HL-60 (cell line): ENCODE measurements at regions not wholly inside any gene's neighbourhood (a gene's known extent, or its start where the extent isn't known, plus 50 kb on each side); places are given as distances from the start of the nearest gene placed in this dataset.

Experiments used
- DNase-seq, 2 experiments: peaks; one replicate each; pipeline ENCODE4 v3.0.0-alpha.2; 2010 to 2020; ENCODE audit warnings: low read depth in 1 of 2, low spot score in 1 of 2
- H3K27ac ChIP-seq: fragments of 250-450 bp; sonication (Bioruptor Pico); replicated peaks from 2 replicates; pipeline ENCODE4 v1.5.1; 2020; ENCODE audit warnings: mild to moderate bottlenecking, moderate library complexity
- H3K27me3 ChIP-seq: fragments of 250-450 bp; sonication (Bioruptor Pico); 2 replicates; pipeline ENCODE4 v1.5.1; 2021; ENCODE audit warnings: mild to moderate bottlenecking, moderate library complexity; ENCODE audit not compliant: insufficient read depth, poor library complexity, severe bottlenecking
- H3K4me3 ChIP-seq: replicated peaks from 2 replicates; pipeline ENCODE4 v1.5.1; 2011; ENCODE audit warnings: mild to moderate bottlenecking, control low read depth, low read length; ENCODE audit not compliant: insufficient read depth
- GABPA ChIP-seq: IDR thresholded peaks from 2 replicates; pipeline ENCODE4 v1.6.1; 2012; ENCODE audit warnings: low read depth
- POLR2AphosphoS5 ChIP-seq: IDR thresholded peaks from 2 replicates; pipeline ENCODE4 v1.6.1; 2012; ENCODE audit warnings: low read depth
- SPI1 ChIP-seq: IDR thresholded peaks from 2 replicates; pipeline ENCODE4 v1.6.1; 2012; ENCODE audit warnings: low read depth, mild to moderate bottlenecking, borderline replicate concordance
- TF ChIP-seq, protein P1 (sequence below): IDR thresholded peaks from one replicate; pipeline ENCODE4 v1.5.1; 2011; ENCODE audit warnings: low read length, control low read depth, inconsistent platforms; ENCODE audit not compliant: insufficient read depth
- TF ChIP-seq, protein P2 (sequence below): IDR thresholded peaks from 2 replicates; pipeline ENCODE4 v1.6.1; 2012; ENCODE audit warnings: low read depth; ENCODE audit not compliant: insufficient replicate concordance

DNA sequence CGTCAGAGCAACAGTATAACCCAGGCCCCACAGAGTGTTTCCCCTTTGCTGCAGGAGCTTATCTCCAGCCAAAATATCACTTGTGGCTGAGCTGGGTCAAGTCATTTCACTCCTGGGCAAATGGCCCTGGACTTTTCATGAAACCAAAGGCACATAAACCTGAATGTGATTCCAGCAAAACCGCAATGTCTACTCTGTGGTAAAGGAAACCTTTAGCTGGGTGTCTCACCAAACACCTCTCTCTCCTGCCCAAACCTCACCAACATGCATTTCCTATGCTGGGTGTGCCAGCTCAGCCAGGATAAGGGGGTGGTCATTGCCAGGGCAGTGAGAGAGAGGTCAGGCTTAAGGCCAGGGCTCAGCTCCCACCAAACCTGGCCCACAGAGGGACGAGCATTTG lies 67.4 kb downstream of the GTPBP8 start:
- H3K27ac ChIP-seq: no peak overlapping the region
- no peak for TF ChIP-seq SPI1
- TF ChIP-seq, protein P1, sequence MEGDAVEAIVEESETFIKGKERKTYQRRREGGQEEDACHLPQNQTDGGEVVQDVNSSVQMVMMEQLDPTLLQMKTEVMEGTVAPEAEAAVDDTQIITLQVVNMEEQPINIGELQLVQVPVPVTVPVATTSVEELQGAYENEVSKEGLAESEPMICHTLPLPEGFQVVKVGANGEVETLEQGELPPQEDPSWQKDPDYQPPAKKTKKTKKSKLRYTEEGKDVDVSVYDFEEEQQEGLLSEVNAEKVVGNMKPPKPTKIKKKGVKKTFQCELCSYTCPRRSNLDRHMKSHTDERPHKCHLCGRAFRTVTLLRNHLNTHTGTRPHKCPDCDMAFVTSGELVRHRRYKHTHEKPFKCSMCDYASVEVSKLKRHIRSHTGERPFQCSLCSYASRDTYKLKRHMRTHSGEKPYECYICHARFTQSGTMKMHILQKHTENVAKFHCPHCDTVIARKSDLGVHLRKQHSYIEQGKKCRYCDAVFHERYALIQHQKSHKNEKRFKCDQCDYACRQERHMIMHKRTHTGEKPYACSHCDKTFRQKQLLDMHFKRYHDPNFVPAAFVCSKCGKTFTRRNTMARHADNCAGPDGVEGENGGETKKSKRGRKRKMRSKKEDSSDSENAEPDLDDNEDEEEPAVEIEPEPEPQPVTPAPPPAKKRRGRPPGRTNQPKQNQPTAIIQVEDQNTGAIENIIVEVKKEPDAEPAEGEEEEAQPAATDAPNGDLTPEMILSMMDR: no peak
- no peak for TF ChIP-seq GABPA
- TF ChIP-seq, protein P2, sequence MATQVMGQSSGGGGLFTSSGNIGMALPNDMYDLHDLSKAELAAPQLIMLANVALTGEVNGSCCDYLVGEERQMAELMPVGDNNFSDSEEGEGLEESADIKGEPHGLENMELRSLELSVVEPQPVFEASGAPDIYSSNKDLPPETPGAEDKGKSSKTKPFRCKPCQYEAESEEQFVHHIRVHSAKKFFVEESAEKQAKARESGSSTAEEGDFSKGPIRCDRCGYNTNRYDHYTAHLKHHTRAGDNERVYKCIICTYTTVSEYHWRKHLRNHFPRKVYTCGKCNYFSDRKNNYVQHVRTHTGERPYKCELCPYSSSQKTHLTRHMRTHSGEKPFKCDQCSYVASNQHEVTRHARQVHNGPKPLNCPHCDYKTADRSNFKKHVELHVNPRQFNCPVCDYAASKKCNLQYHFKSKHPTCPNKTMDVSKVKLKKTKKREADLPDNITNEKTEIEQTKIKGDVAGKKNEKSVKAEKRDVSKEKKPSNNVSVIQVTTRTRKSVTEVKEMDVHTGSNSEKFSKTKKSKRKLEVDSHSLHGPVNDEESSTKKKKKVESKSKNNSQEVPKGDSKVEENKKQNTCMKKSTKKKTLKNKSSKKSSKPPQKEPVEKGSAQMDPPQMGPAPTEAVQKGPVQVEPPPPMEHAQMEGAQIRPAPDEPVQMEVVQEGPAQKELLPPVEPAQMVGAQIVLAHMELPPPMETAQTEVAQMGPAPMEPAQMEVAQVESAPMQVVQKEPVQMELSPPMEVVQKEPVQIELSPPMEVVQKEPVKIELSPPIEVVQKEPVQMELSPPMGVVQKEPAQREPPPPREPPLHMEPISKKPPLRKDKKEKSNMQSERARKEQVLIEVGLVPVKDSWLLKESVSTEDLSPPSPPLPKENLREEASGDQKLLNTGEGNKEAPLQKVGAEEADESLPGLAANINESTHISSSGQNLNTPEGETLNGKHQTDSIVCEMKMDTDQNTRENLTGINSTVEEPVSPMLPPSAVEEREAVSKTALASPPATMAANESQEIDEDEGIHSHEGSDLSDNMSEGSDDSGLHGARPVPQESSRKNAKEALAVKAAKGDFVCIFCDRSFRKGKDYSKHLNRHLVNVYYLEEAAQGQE: no peak
- no peak for TF ChIP-seq POLR2AphosphoS5
- no peak overlapping the region for H3K4me3 ChIP-seq
- DNase-seq: no peak
- no peaks in the 10 kb centered on the region for H3K27me3 ChIP-seq

DNA sequence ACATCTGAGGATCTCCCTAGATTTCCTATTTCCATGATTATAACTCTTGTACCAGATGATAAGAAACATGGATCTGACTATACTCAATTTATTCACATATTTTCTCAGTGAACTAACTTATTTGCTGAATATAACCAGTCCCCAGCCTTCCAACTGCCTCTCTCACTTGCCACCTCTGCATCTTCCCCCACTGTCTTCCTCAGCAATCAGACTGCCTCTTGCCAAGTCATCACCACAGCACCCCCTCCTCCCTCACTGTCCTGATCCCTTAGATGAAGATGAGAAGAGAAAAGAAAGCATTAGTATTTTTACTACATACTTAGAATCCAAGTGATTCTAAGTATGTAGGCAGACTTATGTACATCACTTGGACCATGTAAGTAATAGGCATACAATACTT lies 71.9 kb downstream of the GTPBP8 start:
- no peak overlapping the region for H3K4me3 ChIP-seq
- H3K27ac ChIP-seq: no peak overlapping the region
- no peak for DNase-seq
- H3K27me3 ChIP-seq: no peaks in the 10 kb centered on the region
- TF ChIP-seq POLR2AphosphoS5 (no peak), SPI1 (no peak), GABPA (no peak)
- TF ChIP-seq, protein P1: no peak
- TF ChIP-seq, protein P2: no peak

DNA sequence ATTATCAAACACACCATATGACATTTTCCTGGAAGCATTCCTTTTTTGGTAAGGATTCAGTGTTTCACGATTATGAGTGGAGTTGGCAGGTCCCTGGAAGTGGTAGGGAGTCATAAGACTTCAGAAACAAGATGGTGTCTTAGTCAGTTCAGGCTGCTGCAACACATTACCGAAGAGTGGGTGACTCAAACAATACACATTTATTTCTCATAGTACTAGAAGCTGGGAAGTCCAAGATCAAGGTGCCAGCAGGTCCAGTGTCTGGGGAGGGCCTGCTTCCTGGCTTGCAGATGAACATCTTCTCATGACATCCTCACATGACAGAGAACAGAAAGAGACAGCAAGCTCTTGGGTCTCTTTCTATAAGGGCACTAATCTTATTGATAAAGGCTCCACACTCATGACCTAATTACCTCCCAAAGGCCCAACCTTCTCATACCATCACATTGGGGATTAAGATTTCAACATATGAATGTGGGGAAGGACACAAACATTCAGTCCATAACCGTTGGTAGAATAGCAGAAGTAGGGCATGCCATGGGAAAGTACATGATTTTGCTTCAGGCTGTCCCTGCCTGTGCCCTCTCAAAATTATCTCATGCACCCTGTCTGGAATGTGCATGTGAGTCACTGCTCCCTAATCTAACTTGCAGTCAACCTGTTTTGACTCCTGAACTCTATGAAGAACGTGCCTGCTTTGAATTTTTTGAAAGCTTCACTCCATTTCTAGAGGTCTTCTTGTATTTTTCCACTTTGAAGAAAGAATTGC lies 72.5 kb downstream of the GTPBP8 start:
- DNase-seq: no peak
- H3K4me3 ChIP-seq: no peak overlapping the region
- no peaks in the 10 kb centered on the region for H3K27me3 ChIP-seq
- TF ChIP-seq, protein P2: no peak
- TF ChIP-seq SPI1 (no peak), GABPA (no peak), POLR2AphosphoS5 (no peak)
- H3K27ac ChIP-seq: no peak overlapping the region
